Bronchial epithelial cell (primary cell): ENCODE measurements at regions not wholly inside any gene's neighbourhood (a gene's known extent, or its start where the extent isn't known, plus 50 kb on each side); places are given as distances from the start of the nearest gene placed in this dataset.

ENCODE experiments used
- DNase-seq: peaks from one replicate; pipeline ENCODE4 v3.0.0-alpha.2; 2010; ENCODE audit warnings: low read depth
- FAIRE-seq: peaks from 2 replicates; lab custom pipeline; 2011; peaks lifted over from hg19 to GRCh38; lab: Jason Lieb, UNC
- H3K27me3 ChIP-seq: 2 replicates; pipeline ENCODE4 v1.5.1; 2011; ENCODE audit warnings: low read length; ENCODE audit not compliant: control insufficient read depth, insufficient read depth
- H3K36me3 ChIP-seq: 2 replicates; pipeline ENCODE4 v1.5.1; 2011; ENCODE audit warnings: low read length; ENCODE audit not compliant: control insufficient read depth, insufficient read depth
- H3K4me3 ChIP-seq: 2 replicates; pipeline ENCODE4 v1.5.1; 2011; ENCODE audit warnings: mild to moderate bottlenecking, low read depth, low read length, control low read depth
- CTCF ChIP-seq: IDR thresholded peaks from 2 replicates; pipeline ENCODE4 v1.5.1; 2011; ENCODE audit warnings: mild to moderate bottlenecking, moderate library complexity, low read length, control low read depth, inconsistent platforms; ENCODE audit not compliant: insufficient read depth, severe bottlenecking

- TF ChIP-seq CTCF = no peak
- FAIRE-seq = no peak
- H3K4me3 ChIP-seq = no peak overlapping the region
Observed at GRCh38 chr4:71081192-71081591, 87.7 kb downstream of the DCK start.

DNA sequence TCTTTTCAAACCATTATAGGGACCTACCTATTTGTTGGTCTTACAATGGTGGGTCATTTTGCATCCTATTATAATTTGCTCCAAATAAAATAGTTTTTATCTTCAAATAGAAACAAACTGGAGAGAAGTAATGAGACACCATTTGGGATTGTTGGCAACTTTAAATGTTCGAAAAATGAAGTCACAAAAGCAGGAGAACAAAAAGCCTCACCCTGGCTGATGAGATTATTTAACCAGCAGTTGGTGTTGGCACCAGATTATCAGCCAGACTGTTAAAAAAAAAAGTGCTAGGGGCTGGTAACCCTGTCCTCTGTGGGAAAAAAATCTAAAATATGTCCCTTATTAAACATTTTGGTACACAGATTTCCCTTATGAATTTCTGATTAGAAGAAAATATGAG is 100.3 kb downstream of the DCK start:
- Histone ChIP-seq H3K4me3 (no peak overlapping the region), H3K36me3 (no peaks in the 10 kb centered on the region), H3K27me3 (no peaks in the 10 kb centered on the region)
- FAIRE-seq (no peak), DNase-seq (no peak)
- TF ChIP-seq CTCF = no peak

More at GRCh38 chr4:71081192-71081591, 87.7 kb downstream of the DCK start:
- DNase-seq = no peak
- Histone ChIP-seq H3K27me3 (peaks cover 2% of the 10 kb centered on the region), H3K36me3 (no peaks in the 10 kb centered on the region)

- FAIRE-seq (no peak), DNase-seq (no peak)
- no peak overlapping the region for H3K4me3 ChIP-seq
- TF ChIP-seq CTCF = no peak
- H3K36me3 ChIP-seq = no peaks in the 10 kb centered on the region
- H3K27me3 ChIP-seq = no peaks in the 10 kb centered on the region
Observed at GRCh38 chr4:71094201-71094600, 100.8 kb downstream of the DCK start.

- Histone ChIP-seq H3K27me3 (no peaks in the 10 kb centered on the region), H3K4me3 (no peak overlapping the region), H3K36me3 (no peaks in the 10 kb centered on the region)
- no peak for FAIRE-seq
- TF ChIP-seq CTCF = no peak
- no peak for DNase-seq
Observed at GRCh38 chr4:71095141-71095540, 101.7 kb downstream of the DCK start.

DNA sequence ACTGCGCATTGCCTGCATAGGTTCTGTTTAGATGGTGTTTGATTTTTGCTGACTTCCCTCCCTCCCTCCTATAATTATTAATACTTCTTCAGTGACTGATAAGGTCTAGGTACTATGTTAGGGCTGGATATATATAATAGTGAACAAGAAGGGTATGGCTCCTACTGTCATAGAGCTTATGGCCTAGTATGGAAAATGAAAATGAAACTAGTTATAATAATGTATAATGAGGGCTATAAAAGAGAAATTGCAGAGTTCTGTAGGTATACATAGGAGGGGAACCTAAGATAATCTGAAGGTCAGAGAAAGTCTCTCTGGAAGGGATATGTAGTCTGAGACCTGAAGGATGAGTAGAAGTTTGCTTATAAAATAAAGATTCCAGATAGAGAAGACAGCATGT is 102.1 kb downstream of the DCK start:
- H3K36me3 ChIP-seq = no peaks in the 10 kb centered on the region
- no peak overlapping the region for H3K4me3 ChIP-seq
- TF ChIP-seq CTCF = no peak
- FAIRE-seq (no peak), DNase-seq (no peak)
- no peaks in the 10 kb centered on the region for H3K27me3 ChIP-seq

DNA sequence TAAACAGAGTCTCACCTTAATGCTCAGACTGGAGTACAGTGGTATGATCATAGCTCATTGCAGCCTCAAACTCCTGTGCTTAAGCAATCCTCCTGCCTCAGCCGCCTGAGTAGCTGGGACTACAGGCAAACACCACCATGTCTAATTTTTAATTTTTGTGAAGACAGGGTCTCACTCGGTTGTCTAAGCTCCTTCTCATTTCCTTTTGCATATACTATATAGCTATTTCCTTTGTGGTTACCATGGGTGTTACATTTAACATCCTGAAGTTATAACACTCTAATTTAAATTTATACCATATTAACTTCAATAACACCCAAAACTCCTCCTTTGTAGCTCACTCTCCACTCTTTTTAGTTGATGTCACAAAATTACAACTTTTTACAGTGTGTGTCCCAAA is 114.3 kb downstream of the DCK start:
- FAIRE-seq (no peak), DNase-seq (no peak)
- TF ChIP-seq CTCF = no peak
- Histone ChIP-seq H3K4me3 (no peak overlapping the region), H3K27me3 (no peaks in the 10 kb centered on the region), H3K36me3 (no peaks in the 10 kb centered on the region)
